ENCODE measurements at regions not wholly inside any gene's neighbourhood (a gene's known extent, or its start where the extent isn't known, plus 50 kb on each side); places are given as distances from the start of the nearest gene placed in this dataset.

GRCh38 chr13:40398065-40398464, 268.4 kb downstream of the FOXO1 start:
- Histone ChIP-seq H3K4me2 (no peak overlapping the region), H3F3A (replicated peaks; ENCODE audit: low read depth) (no peaks in the 10 kb centered on the region), H4K20me1 (replicated peaks; ENCODE audit: insufficient read depth) (no peaks in the 10 kb centered on the region), H3K79me2 (replicated peaks; ENCODE audit: insufficient read depth) (no peaks in the 10 kb centered on the region), H2AFZ (no peak overlapping the region), H3K4me3 (no peak overlapping the region), H3K9me2 (ENCODE audit: insufficient read depth) (no peaks in the 10 kb centered on the region), H3K36me3 (ENCODE audit: insufficient read depth) (no peaks in the 10 kb centered on the region), H3K4me1 (ENCODE audit: insufficient read depth) (peaks cover 9% of the 10 kb centered on the region; the same call in 1 of the 2 replicates), H3K27ac (ENCODE audit: low read depth) (no peak overlapping the region), H3K27me3 (ENCODE audit: insufficient read depth) (no peaks in the 10 kb centered on the region)
- H3K4me3 Mint-ChIP-seq: no peak overlapping the region
- H3K27ac Mint-ChIP-seq: no peak overlapping the region
- ATAC-seq: no peak
- TF ChIP-seq ZNF114 (CRISPR knock-in tag; IDR thresholded peaks at IDR 0.05) (no peak), EZH2phosphoT487 (IDR thresholded peaks at IDR 0.05; ENCODE audit: unreplicated experiment) (no peak), CTCF (conservative IDR thresholded peaks at IDR 0.05; ENCODE audit: low read depth in 2 of 2) (no peak), CREB1 (CRISPR knock-in tag; IDR thresholded peaks at IDR 0.05; ENCODE audit: low read depth) (no peak), EZH2 (IDR thresholded peaks at IDR 0.05; ENCODE audit: low read depth, unreplicated experiment) (no peak), REST (IDR thresholded peaks at IDR 0.05; ENCODE audit: unreplicated experiment) (no peak), STAT1 (IDR thresholded peaks at IDR 0.05; ENCODE audit: unreplicated experiment) (no peak), JUNB (IDR thresholded peaks at IDR 0.05; ENCODE audit: unreplicated experiment) (no peak)
- TF ChIP-seq, protein P1, sequence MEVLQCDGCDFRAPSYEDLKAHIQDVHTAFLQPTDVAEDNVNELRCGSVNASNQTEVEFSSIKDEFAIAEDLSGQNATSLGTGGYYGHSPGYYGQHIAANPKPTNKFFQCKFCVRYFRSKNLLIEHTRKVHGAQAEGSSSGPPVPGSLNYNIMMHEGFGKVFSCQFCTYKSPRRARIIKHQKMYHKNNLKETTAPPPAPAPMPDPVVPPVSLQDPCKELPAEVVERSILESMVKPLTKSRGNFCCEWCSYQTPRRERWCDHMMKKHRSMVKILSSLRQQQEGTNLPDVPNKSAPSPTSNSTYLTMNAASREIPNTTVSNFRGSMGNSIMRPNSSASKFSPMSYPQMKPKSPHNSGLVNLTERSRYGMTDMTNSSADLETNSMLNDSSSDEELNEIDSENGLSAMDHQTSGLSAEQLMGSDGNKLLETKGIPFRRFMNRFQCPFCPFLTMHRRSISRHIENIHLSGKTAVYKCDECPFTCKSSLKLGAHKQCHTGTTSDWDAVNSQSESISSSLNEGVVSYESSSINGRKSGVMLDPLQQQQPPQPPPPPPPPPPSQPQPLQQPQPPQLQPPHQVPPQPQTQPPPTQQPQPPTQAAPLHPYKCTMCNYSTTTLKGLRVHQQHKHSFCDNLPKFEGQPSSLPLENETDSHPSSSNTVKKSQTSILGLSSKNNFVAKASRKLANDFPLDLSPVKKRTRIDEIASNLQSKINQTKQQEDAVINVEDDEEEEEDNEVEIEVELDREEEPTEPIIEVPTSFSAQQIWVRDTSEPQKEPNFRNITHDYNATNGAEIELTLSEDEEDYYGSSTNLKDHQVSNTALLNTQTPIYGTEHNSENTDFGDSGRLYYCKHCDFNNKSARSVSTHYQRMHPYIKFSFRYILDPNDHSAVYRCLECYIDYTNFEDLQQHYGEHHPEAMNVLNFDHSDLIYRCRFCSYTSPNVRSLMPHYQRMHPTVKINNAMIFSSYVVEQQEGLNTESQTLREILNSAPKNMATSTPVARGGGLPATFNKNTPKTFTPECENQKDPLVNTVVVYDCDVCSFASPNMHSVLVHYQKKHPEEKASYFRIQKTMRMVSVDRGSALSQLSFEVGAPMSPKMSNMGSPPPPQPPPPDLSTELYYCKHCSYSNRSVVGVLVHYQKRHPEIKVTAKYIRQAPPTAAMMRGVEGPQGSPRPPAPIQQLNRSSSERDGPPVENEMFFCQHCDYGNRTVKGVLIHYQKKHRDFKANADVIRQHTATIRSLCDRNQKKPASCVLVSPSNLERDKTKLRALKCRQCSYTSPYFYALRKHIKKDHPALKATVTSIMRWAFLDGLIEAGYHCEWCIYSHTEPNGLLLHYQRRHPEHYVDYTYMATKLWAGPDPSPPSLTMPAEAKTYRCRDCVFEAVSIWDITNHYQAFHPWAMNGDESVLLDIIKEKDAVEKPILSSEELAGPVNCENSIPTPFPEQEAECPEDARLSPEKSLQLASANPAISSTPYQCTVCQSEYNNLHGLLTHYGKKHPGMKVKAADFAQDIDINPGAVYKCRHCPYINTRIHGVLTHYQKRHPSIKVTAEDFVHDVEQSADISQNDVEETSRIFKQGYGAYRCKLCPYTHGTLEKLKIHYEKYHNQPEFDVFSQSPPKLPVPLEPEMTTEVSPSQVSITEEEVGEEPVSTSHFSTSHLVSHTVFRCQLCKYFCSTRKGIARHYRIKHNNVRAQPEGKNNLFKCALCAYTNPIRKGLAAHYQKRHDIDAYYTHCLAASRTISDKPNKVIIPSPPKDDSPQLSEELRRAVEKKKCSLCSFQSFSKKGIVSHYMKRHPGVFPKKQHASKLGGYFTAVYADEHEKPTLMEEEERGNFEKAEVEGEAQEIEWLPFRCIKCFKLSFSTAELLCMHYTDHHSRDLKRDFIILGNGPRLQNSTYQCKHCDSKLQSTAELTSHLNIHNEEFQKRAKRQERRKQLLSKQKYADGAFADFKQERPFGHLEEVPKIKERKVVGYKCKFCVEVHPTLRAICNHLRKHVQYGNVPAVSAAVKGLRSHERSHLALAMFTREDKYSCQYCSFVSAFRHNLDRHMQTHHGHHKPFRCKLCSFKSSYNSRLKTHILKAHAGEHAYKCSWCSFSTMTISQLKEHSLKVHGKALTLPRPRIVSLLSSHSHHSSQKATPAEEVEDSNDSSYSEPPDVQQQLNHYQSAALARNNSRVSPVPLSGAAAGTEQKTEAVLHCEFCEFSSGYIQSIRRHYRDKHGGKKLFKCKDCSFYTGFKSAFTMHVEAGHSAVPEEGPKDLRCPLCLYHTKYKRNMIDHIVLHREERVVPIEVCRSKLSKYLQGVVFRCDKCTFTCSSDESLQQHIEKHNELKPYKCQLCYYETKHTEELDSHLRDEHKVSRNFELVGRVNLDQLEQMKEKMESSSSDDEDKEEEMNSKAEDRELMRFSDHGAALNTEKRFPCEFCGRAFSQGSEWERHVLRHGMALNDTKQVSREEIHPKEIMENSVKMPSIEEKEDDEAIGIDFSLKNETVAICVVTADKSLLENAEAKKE (CRISPR knock-in tag; IDR thresholded peaks at IDR 0.05): no peak
- H3K4me1 Mint-ChIP-seq: peaks cover 8% of the 10 kb centered on the region
- H3K36me3 Mint-ChIP-seq (ENCODE audit: low read depth): peaks cover 9% of the 10 kb centered on the region; the same call in 1 of the 3 replicates
- peaks cover 18% of the 10 kb centered on the region for H3K9me3 Mint-ChIP-seq
- peaks cover 6% of the 10 kb centered on the region for H3K27me3 Mint-ChIP-seq (ENCODE audit: insufficient read depth, low read depth, poor library complexity)
- DNase-seq (ENCODE audit: low spot score): no peak

All from GM23338 (cell line).